Stimulated activated CD4-positive, alpha-beta T cell treated with anti-CD3 and anti-CD28 coated beads, TNF-alpha, amount 100 ng/mL, for 1 hour (primary cell): ENCODE measurements at regions not wholly inside any gene's neighbourhood (a gene's known extent, or its start where the extent isn't known, plus 50 kb on each side); places are given as distances from the start of the nearest gene placed in this dataset.
"Not testable (repeated sequence)": the region's sequence is repeated elsewhere in the genome, so short reads cannot be mapped to it uniquely, and the experiment has no call there.

Experiments used
- DNase-seq, 3 donors: peaks; one replicate each; pipeline ENCODE4 v3.0.0-alpha.2; 2020; ENCODE audit warnings: low read depth in 3 of 3, low spot score in 1 of 3

DNA sequence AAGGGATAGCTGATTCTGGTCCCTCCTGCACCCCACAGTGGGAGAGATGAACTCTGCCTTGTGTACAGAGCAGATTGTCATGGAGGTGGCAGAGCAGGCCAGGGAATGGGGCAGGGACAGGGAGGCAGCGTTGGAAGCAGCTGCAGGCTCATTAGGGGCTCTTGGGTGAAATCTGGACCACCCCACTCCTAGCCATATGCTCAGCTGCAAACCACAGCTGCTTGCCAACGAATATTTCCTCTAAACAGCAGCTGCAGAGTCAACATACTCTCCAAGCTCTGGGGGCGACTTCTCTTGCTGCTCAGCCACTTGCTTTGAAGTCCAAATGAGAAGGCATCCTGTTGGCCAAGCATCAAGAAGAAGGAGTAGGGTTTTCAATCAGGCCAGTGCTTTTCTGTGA is 302.3 kb upstream of the AUTS2 start:
- DNase-seq: no peak

DNA sequence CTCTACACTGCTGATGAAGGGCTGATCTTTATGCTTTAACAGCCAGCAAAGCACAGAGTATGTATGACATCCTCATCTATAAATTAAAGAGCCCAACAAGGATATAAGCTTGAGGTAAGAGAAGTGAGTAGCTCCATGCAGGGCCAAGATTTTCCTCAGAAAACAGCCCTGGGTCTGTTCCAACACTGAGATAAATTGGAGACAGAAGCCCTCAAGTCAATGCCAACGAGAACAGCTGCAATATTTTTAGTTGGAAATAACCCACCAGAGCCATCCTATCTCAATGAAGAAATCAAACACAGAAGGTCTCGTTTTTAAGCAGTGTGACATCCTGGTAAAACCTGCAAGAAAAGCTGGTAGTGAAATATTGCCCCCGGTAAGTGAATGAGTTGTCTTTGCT is 297.0 kb upstream of the AUTS2 start:
- DNase-seq: no peak

GRCh38 chr7:69309601-69310000 is 288.7 kb upstream of the AUTS2 start:
- DNase-seq: no peak

- no peak for DNase-seq
Observed at GRCh38 chr7:69311489-69311888, 286.8 kb upstream of the AUTS2 start.

GRCh38 chr7:69313852-69314251 is 284.4 kb upstream of the AUTS2 start:
- DNase-seq: not testable (repeated sequence)

DNA sequence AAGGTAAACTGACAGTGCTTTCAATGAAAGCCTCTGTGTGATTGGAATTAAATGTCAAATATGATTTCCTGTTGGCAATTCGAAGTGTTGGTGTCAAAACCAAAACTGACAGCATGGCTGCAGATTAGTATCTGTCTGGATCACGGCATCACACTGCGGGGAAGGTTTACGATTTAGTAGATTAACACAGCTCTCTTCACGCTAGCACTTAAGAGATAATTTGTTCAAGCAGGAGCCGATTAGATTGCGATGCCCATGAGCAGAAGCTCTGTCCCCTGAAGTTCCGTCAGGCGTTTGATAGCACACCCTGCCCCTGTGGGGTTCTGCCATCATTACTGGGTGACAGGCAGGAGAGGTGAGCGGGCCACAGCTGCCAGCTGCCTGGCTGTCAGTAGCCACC is 279.5 kb upstream of the AUTS2 start:
- DNase-seq: no peak

DNA sequence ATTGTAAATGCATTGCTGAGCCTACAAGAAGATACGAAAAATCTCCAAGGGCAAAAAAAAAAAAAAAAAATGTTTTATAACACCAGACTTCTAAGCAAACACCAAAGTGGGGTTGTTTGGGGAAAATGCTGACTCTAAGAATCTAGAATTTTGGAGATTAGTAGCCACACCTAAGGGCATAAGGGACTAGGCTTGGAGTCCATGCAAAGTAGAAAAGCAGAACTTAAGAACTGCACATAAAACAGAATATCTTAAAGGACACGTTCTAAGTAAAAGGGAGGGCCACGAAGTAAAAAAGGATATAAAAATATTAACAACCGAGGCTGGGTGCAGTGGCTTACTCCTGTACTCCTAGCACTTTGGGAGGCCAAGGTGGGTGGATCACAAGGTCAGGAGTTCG is 269.8 kb upstream of the AUTS2 start:
- DNase-seq: no peak

DNA sequence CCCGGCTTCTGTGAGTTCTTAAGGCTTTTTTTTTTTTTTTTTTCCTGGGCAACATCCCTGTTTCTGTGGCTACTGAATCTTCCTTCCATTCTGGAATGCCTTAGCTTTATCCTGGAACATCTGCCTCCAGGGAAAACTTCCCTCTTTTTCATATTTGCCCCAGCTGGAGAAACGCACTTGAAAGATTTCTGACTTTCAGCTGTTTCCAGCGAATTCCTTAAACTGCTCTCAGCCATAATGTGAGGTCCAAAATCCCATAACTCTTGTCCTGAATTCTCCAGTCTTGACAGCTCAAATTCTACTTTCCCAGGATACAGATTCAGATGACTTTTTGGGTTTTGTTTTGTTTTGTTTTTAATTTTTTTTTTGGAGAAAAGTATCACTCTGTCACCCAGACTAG is 263.6 kb upstream of the AUTS2 start:
- no peak for DNase-seq

DNA sequence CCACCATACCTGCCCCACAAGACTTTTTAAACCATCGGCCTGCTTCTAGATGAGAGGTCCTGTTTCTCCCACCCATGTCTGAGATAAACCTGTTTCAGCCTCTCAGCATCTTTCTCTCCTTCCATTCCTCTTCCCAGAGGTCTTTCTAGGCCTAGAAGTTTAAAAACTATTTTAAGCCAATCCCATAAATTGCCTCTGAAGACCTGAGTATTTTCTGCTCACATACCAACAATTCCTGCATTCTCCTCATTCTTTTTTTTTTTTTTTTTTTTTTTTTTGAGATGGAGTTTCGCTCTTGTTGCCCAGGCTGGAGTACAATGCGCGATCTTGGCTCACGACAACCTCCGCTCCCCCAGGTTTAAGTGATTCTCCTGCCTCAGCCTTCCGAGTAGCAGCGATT is 262.9 kb upstream of the AUTS2 start:
- DNase-seq: no peak

DNA sequence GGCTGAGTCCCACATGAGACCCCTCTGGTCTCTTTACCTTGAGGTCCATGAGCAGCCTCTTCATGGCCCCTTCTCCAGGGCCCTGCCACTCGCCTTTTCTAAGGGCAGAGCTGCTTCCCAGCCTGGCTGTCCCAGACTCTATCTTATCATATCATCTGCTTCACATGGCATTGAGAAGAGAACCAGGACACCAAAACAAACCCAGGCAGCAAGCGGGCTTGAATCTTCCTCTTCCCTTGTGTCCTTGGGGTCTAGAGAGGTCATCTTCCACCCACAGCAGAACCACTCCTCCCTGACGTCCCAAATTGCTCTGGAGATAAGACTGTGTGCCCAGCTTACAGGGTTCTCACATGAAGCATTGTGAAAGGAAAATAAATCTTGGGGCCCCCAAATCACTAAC is 261.3 kb upstream of the AUTS2 start:
- no peak for DNase-seq

DNA sequence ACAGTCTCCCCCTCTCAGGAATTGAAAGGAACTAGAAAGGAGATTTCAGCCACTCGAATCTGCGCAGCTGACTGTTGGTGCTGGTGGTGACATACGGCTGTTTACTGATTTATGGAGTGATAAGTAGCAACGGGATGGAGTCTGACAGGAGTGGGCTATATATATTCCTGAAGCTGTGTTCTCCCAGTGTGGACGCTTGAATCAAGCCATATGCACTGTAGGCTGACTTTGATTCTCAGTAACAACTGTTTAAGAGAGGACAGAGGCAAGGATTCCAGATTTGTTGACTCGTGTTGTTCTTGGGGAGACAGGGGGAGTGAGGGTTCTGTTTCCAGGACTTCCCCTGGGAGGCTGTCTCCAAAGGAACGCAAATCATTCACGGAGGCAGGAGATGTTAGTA is 260.1 kb upstream of the AUTS2 start:
- DNase-seq: no peak

- DNase-seq: no peak
Observed at GRCh38 chr7:69341288-69341687, 257.0 kb upstream of the AUTS2 start.

DNA sequence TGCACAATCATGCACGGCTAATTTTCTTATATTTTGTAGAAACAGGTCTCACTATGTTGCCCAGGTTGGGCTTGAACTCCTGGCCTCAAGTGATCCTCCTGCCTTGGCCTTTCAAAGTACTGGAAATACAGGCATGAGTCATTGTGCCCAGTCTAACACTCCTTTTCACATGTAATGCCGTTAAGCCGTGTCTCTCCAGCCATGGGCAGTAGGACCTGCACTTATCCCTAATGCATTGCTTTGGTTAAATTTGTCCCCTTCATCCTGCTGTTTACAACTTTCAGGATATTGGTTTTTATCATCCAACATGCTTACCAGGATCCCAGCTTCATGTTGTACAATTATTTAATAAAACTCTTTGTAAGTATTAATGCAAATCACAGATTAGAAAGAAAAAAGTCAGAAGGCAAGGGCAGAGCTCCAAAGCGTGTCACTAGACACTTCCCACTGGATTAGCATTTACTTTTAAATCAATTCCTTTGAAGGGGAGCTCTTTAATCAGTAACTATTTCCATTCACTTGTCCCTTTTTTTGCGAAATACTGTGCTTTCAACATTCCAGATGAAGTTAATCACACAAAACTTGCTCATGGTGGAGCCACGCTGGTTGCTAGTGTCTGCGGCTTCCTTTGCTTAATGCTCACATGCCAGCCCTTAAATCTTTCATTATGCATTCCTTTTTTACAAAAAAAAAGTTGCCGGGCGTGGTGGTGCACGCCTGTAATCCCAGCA is 256.0 kb upstream of the AUTS2 start:
- DNase-seq: no peak

- no peak for DNase-seq
Observed at GRCh38 chr7:69349291-69349690, 249.0 kb upstream of the AUTS2 start.

GRCh38 chr7:69358163-69358821 is 240.0 kb upstream of the AUTS2 start:
- no peak for DNase-seq

DNA sequence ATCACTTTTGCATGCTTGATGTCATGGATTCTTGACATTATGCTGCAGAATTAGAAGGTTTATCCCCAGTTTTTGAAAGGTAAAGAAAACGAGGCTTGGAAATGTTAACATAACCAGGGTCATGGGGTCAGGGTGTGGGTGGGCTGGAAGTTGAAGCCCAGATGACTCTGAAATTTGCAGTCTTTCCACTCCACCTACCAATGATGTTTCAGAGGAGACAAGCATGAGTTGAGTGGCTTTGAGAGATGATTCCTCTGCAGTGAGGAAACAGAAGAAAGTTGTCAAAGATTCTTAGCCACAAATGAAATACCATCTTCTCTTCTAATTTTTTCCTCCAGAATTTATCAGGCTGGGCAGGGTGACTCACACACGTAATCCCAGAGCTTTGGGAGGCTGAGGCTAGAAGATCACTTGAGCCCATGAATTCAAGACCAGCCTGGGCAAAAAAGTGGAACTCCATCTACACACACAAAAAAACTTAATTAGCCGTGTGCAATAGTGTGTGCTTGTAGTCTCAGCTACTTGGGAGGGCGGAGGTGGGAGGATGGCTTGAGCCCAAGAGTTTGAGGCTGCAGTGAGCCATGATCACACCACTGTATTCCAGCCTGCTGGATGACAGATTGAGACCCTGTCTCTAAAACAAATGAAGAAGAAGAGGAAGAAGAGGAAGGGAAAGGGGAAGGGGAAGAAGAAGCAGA is 239.1 kb upstream of the AUTS2 start:
- DNase-seq: no peak

DNA sequence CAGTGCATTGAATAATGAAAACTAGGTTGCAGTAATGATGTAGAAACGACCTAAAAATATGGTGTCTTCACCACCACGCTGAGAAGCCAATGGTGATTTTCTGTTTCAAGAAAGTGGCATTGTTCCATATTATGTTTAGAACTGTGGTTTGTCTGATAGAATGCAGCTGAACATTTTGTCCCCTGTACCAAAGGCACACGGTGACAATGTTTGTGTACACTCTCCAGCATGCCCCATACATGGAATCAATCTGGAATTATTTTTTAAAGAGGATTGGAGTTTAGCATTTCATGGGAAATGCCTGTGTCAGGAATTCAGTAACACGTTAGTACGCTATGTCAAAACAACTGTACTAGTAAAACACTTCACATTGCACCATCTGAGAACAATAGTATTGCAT is 237.4 kb upstream of the AUTS2 start:
- no peak for DNase-seq

DNA sequence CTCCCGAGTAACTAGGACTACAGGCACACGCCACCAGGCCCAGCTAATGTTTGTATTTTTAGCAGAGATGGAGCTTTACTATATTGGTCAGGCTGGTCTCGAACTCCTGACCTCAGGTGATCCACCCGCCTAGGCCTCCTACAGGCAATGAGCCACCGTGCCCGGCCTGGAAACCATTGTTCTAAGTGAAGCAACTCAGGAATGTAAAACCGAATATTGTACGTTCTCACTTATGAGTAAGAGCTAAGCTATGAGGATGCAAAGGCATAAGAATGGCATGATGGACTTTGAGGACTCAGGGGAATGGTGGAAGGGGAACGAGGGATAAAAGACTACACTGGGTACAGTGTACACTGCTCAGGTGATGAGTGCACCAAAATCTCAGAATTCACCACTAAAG is 235.1 kb upstream of the AUTS2 start:
- DNase-seq: no peak

DNA sequence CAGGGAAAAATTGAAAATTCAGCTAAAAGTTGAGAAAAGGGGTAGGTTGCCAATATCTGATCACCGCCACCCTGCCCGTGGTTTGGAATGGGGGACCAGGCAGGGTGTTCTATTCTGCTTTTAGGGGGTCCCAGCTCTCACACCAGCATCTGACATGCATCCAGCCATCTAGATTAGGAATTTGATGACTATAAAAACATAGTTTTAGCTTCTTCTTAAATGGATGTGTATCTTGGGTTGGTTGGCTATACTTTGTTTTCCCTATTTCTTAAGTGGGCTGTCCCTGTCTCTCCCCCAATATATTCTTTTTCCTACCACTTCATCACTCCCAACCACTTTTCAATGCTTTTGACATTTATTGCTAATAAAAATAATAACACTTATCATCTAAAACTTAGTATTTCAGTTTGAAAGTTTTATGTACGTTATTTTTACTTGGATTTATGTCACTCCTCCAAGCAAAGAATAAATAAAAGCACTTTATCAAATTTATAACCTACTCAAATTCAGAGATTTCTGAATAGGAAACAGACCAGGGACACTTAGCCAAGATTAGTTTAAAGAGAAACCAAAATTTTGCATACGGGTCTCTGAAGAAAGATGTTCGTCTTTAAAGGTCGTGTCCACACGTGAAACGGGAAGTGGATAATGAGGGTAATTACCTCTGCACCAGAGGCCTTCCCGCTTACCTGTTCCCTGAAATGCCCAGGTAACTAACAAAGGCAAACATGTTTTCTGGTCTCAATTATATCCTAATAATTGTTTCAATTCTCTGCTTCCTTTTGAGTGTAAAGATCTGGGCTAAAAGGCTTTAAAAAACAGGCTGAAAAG is 233.2 kb upstream of the AUTS2 start:
- DNase-seq: no peak

DNA sequence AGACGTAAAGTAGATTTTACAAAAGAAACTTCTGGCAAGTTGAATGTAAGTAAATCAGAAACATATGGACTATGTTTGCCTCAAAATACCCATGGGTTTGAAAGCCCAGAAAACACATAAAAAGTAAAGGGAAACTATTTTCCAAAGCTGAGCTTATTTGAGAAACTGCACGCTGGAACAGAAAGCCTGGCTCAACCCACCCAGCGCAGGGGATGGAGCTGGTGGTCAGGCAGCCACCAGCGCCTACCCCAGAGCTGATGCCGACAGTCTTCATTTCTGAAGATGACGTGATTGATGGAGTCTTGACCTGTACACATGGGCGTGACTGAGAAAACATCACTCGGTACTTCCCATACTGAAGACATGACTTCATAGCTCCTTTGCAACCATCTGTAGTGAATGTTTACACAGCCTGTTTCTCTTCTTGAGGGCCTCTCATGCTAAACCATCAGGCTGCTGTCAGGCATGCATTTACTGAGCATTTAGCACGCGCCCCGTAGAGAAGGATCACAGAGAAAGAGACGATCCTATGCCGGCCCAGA is 232.6 kb upstream of the AUTS2 start:
- DNase-seq: no peak

DNA sequence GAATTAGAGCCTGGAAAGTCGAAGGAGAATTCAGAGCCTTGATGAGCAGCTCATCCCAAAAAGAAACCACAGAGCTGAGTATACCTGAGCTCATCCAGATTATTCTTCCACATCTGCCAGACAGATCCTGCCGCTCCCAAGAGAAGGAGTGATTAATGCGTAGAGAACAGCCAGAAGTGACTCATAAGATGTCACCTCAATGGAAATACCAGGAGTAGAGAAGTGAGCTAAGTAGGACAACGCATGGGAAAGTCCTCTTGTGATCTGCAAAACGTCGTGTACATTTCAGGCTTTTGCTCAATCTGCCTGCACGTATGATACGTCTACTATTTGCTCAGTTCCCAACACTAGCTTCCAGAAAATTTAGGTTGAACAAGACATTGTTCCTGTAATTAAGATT is 230.5 kb upstream of the AUTS2 start:
- DNase-seq: no peak
